GM23248 (cell line): ENCODE measurements at regions not wholly inside any gene's neighbourhood (a gene's known extent, or its start where the extent isn't known, plus 50 kb on each side); places are given as distances from the start of the nearest gene placed in this dataset.

Source experiments
- EZH2 ChIP-seq: fragments of 200-600 bp; sonication (generic); IDR thresholded peaks from 2 replicates; pipeline ENCODE4 v1.6.1; 2018; ENCODE audit warnings: antibody characterized with exemption, mild to moderate bottlenecking; ENCODE audit not compliant: insufficient read depth, poor library complexity, severe bottlenecking
- EZH2phosphoT487 ChIP-seq: fragments of 200-600 bp; sonication (generic); IDR thresholded peaks from 2 replicates; pipeline ENCODE4 v1.6.1; 2018; ENCODE audit warnings: antibody characterized with exemption, moderate library complexity, mild to moderate bottlenecking, low read depth; ENCODE audit not compliant: insufficient read depth

DNA sequence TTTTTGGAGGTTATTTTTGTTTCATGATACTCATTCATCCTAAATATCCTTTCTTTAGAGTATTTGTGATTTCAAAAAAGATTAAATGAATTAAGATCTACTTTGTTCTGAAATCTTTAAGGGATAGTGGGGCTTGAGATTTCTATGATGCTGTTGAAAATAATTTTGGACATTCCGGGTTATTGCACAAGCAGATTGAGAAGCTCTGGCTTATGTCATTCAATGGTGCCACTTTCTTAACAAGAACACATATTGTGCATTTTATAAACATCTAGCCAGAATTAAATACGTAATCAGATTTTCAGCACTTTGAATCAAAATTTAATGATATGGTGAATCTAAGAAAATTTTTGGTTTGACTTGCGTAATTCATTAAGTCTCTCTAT lies 207.7 kb upstream of the COL3A1 start:
- TF ChIP-seq EZH2 (no peak), EZH2phosphoT487 (no peak)
